HepG2 (cell line): ENCODE measurements at regions not wholly inside any gene's neighbourhood (a gene's known extent, or its start where the extent isn't known, plus 50 kb on each side); places are given as distances from the start of the nearest gene placed in this dataset.

ENCODE experiments used
- IKZF1 ChIP-seq: fragments of 450-650 bp; IDR thresholded peaks from 2 replicates; pipeline ENCODE4 v1.7.1; 2016
- MED1 ChIP-seq: sonication (generic); formaldehyde crosslinking; IDR thresholded peaks from 2 replicates; pipeline ENCODE4 v1.4.0; 2020; ENCODE audit warnings: missing genetic modification reagents
- MYNN ChIP-seq: sonication (generic); formaldehyde crosslinking; IDR thresholded peaks from 2 replicates; pipeline ENCODE4 v1.4.0; 2020; ENCODE audit warnings: mild to moderate bottlenecking, low read depth, missing genetic modification reagents
- POLR2AphosphoS5 ChIP-seq: IDR thresholded peaks from 2 replicates; pipeline ENCODE4 v1.6.1; 2012; ENCODE audit warnings: low read depth, low read length
- SMARCC2 ChIP-seq: fragments of 450-650 bp; IDR thresholded peaks from 2 replicates; pipeline ENCODE4 v1.6.1; 2017; ENCODE audit warnings: antibody characterized with exemption, mild to moderate bottlenecking
- ZBTB20 ChIP-seq: sonication (generic); formaldehyde crosslinking; IDR thresholded peaks from 2 replicates; pipeline ENCODE4 v1.8.1; 2023; ENCODE audit warnings: missing genetic modification reagents, low read depth, mild to moderate bottlenecking, borderline replicate concordance
- ZMAT3 ChIP-seq: sonication (generic); formaldehyde crosslinking; conservative IDR thresholded peaks from 2 replicates; pipeline ENCODE4 v1.7.0; 2021; ENCODE audit warnings: missing genetic modification reagents
- ZNF121 ChIP-seq: sonication (generic); formaldehyde crosslinking; IDR thresholded peaks from 2 replicates; pipeline ENCODE4 v1.5.0; 2020; ENCODE audit warnings: mild to moderate bottlenecking, missing genetic modification reagents
- ZNF205 ChIP-seq: IDR thresholded peaks from 2 replicates; pipeline ENCODE4 v1.6.1; 2018; ENCODE audit warnings: missing biosample characterization, missing genetic modification reagents
- ZNF253 ChIP-seq: sonication (generic); formaldehyde crosslinking; IDR thresholded peaks from 2 replicates; pipeline ENCODE4 v1.8.0; 2022; ENCODE audit warnings: mild to moderate bottlenecking, missing genetic modification reagents, borderline replicate concordance
- TF ChIP-seq, protein P1 (sequence below): sonication (generic); formaldehyde crosslinking; IDR thresholded peaks from 2 replicates; pipeline ENCODE4 v1.5.0; 2020; ENCODE audit warnings: mild to moderate bottlenecking, missing genetic modification reagents, moderate library complexity

DNA sequence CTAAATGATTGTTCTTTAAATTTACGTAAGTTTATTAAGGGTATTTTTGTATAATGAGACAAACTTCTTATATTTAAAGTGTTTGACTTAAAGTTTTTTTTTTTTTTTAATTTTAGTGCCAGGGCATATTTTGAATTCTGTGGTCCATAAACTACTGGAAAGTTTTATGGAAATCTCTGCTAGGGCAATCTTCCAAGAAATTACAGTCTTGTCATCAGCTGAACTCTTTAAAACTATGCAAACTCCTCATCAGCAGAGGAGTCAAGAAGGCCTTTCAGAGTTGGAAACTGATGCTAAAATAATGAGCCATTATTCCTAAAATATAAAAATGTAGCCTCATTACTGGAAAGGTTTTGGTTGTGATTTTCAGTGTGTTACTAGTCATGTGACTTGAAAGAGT is 1201.9 kb downstream of the BRINP3 start:
- TF ChIP-seq ZNF121 (no peak), ZNF253 (CRISPR knock-in tag) (no peak), ZNF205 (CRISPR knock-in tag) (no peak), ZBTB20 (CRISPR knock-in tag) (no peak), POLR2AphosphoS5 (no peak), MYNN (CRISPR knock-in tag) (no peak), ZMAT3 (CRISPR knock-in tag) (no peak), SMARCC2 (no peak), IKZF1 (no peak), MED1 (no peak)
- TF ChIP-seq, protein P1, sequence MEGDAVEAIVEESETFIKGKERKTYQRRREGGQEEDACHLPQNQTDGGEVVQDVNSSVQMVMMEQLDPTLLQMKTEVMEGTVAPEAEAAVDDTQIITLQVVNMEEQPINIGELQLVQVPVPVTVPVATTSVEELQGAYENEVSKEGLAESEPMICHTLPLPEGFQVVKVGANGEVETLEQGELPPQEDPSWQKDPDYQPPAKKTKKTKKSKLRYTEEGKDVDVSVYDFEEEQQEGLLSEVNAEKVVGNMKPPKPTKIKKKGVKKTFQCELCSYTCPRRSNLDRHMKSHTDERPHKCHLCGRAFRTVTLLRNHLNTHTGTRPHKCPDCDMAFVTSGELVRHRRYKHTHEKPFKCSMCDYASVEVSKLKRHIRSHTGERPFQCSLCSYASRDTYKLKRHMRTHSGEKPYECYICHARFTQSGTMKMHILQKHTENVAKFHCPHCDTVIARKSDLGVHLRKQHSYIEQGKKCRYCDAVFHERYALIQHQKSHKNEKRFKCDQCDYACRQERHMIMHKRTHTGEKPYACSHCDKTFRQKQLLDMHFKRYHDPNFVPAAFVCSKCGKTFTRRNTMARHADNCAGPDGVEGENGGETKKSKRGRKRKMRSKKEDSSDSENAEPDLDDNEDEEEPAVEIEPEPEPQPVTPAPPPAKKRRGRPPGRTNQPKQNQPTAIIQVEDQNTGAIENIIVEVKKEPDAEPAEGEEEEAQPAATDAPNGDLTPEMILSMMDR, result no peak
